ENCODE measurements at regions not wholly inside any gene's neighbourhood (a gene's known extent, or its start where the extent isn't known, plus 50 kb on each side); places are given as distances from the start of the nearest gene placed in this dataset.

DNA sequence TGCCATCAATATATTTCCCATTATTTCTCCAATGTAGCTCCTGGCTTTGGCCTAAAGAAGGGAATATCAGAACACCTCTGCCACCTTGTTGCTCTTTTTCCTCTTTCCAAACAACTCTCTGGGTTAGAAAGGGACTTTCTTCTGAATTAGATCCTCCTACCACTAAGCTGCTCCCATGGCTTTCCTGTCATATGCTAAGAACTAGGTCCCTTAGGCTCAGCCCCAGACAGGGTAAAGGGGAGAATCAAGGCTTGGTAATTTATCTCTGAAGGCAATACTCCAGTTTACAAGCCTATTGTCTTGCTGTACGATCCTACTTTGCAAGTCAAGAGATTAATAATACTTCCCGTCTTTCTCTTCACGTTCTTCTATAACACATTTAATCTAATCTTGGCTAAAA, 373.2 kb upstream of the DAB1 start:
- WGBS (ENCODE audit: low lambda C conversion rate), result 86% methylated on average over 3 of the region's 3 CpGs
- Histone ChIP-seq H2AFZ (ENCODE audit: low read depth) (no peak overlapping the region; the same call in 1 of the 2 replicates), H3K4me1 (ENCODE audit: control insufficient read depth in 1 of 2, insufficient read depth in 2 of 2, low read depth in 1 of 2, low read length in 1 of 2) (no peaks in the 10 kb centered on the region; a peak in 2 of 4 replicates), H3K27ac (ENCODE audit: low read depth in 2 of 2, low read length in 1 of 2) (no peak overlapping the region), H4K20me1 (ENCODE audit: insufficient read depth) (no peaks in the 10 kb centered on the region), H3K9me3 (no peaks in the 10 kb centered on the region), H3K9ac (no peak overlapping the region), H3K79me2 (ENCODE audit: insufficient read depth) (no peaks in the 10 kb centered on the region), H3K4me3 (ENCODE audit: low read depth in 2 of 2, low read length in 1 of 2) (no peak overlapping the region), H3F3A (replicated peaks; ENCODE audit: insufficient read depth) (no peaks in the 10 kb centered on the region), H3K36me3 (replicated peaks in 1 of 2; ENCODE audit: control insufficient read depth in 1 of 2, insufficient read depth in 2 of 2, low read length in 1 of 2) (no peaks in the 10 kb centered on the region), H3K9me2 (no peaks in the 10 kb centered on the region), H3K4me2 (no peak overlapping the region), H3K27me3 (ENCODE audit: insufficient read depth) (no peaks in the 10 kb centered on the region)
- TF ChIP-seq, protein P1, sequence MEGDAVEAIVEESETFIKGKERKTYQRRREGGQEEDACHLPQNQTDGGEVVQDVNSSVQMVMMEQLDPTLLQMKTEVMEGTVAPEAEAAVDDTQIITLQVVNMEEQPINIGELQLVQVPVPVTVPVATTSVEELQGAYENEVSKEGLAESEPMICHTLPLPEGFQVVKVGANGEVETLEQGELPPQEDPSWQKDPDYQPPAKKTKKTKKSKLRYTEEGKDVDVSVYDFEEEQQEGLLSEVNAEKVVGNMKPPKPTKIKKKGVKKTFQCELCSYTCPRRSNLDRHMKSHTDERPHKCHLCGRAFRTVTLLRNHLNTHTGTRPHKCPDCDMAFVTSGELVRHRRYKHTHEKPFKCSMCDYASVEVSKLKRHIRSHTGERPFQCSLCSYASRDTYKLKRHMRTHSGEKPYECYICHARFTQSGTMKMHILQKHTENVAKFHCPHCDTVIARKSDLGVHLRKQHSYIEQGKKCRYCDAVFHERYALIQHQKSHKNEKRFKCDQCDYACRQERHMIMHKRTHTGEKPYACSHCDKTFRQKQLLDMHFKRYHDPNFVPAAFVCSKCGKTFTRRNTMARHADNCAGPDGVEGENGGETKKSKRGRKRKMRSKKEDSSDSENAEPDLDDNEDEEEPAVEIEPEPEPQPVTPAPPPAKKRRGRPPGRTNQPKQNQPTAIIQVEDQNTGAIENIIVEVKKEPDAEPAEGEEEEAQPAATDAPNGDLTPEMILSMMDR (IDR thresholded peaks at IDR 0.05), result no peak
- TF ChIP-seq SMC3 (IDR thresholded peaks at IDR 0.05; ENCODE audit: low read depth, low read length) (no peak), CHD2 (IDR thresholded peaks at IDR 0.05; ENCODE audit: low read length, partially characterized antibody) (no peak), TCF12 (IDR thresholded peaks at IDR 0.05) (no peak), NRF1 (IDR thresholded peaks at IDR 0.05; ENCODE audit: low read depth, low read length) (no peak), RCOR1 (IDR thresholded peaks at IDR 0.05; ENCODE audit: low read length) (no peak), EZH2phosphoT487 (IDR thresholded peaks at IDR 0.05; ENCODE audit: borderline replicate concordance, low read depth) (no peak), NFIC (IDR thresholded peaks at IDR 0.05; ENCODE audit: borderline replicate concordance) (no peak), FOSL2 (IDR thresholded peaks at IDR 0.05; ENCODE audit: borderline replicate concordance, low read depth) (no peak)
- TF ChIP-seq, protein P2, sequence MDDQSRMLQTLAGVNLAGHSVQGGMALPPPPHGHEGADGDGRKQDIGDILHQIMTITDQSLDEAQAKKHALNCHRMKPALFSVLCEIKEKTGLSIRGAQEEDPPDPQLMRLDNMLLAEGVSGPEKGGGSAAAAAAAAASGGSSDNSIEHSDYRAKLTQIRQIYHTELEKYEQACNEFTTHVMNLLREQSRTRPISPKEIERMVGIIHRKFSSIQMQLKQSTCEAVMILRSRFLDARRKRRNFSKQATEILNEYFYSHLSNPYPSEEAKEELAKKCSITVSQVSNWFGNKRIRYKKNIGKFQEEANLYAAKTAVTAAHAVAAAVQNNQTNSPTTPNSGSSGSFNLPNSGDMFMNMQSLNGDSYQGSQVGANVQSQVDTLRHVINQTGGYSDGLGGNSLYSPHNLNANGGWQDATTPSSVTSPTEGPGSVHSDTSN (IDR thresholded peaks at IDR 0.05), result no peak
- TF ChIP-seq, protein P3, sequence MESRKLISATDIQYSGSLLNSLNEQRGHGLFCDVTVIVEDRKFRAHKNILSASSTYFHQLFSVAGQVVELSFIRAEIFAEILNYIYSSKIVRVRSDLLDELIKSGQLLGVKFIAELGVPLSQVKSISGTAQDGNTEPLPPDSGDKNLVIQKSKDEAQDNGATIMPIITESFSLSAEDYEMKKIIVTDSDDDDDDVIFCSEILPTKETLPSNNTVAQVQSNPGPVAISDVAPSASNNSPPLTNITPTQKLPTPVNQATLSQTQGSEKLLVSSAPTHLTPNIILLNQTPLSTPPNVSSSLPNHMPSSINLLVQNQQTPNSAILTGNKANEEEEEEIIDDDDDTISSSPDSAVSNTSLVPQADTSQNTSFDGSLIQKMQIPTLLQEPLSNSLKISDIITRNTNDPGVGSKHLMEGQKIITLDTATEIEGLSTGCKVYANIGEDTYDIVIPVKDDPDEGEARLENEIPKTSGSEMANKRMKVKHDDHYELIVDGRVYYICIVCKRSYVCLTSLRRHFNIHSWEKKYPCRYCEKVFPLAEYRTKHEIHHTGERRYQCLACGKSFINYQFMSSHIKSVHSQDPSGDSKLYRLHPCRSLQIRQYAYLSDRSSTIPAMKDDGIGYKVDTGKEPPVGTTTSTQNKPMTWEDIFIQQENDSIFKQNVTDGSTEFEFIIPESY (IDR thresholded peaks at IDR 0.05; ENCODE audit: borderline replicate concordance, low read depth), result no peak
- TF ChIP-seq, protein P4, sequence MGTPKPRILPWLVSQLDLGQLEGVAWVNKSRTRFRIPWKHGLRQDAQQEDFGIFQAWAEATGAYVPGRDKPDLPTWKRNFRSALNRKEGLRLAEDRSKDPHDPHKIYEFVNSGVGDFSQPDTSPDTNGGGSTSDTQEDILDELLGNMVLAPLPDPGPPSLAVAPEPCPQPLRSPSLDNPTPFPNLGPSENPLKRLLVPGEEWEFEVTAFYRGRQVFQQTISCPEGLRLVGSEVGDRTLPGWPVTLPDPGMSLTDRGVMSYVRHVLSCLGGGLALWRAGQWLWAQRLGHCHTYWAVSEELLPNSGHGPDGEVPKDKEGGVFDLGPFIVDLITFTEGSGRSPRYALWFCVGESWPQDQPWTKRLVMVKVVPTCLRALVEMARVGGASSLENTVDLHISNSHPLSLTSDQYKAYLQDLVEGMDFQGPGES (IDR thresholded peaks at IDR 0.05; ENCODE audit: low read depth, low read length), result no peak
- CTCF ChIA-PET, result no interaction called here
- POLR2A ChIA-PET, result no interaction called here
- DNase-seq, result no peak

Measured in SK-N-SH (cell line).